ENCODE measurements at regions not wholly inside any gene's neighbourhood (a gene's known extent, or its start where the extent isn't known, plus 50 kb on each side); places are given as distances from the start of the nearest gene placed in this dataset.

- no peak for ATAC-seq (ENCODE audit: low read depth)
- no peak overlapping the region for H2AK9ac ChIP-seq (replicated peaks; ENCODE audit: low read depth, low read length, poor library complexity)
- H3K9me3 ChIP-seq (ENCODE audit: control insufficient read depth, insufficient read depth, low read length), result no peaks in the 10 kb centered on the region
- H3K79me1 ChIP-seq (ENCODE audit: low read depth in 1 of 2, low read length in 2 of 2), result no peaks in the 10 kb centered on the region
- no peak overlapping the region for H4K8ac ChIP-seq (ENCODE audit: low read depth in 2 of 2, low read length in 2 of 2)
- no peak overlapping the region for H2BK20ac ChIP-seq (ENCODE audit: low read depth, low read length)
- H3K4me1 ChIP-seq (ENCODE audit: control insufficient read depth, insufficient read depth, low read length), result peaks cover 1% of the 10 kb centered on the region; the same call in 1 of the 2 replicates
- H3K9me1 ChIP-seq (ENCODE audit: insufficient read depth, low read length), result no peaks in the 10 kb centered on the region; the same call in 1 of the 2 replicates
- no peak overlapping the region for H3K27ac ChIP-seq (ENCODE audit: insufficient read depth, low read length)
- H3K9ac ChIP-seq (ENCODE audit: low read depth, low read length), result no peak overlapping the region
- intact Hi-C loops (cut with micrococcal nuclease), result loop anchor here (10.0 kb wide), 1 partner anchor 242 kb away; no protein-coding TSS in a partner anchor
- no peak for TF ChIP-seq RFX5 (IDR thresholded peaks at IDR 0.05; ENCODE audit: low read depth, low read length)
- TF ChIP-seq MAZ (IDR thresholded peaks at IDR 0.05; ENCODE audit: borderline replicate concordance, low read depth, low read length), result no peak
- no peak for TF ChIP-seq MXI1 (IDR thresholded peaks at IDR 0.05; ENCODE audit: borderline replicate concordance, low read depth, low read length)
- TF ChIP-seq USF2 (IDR thresholded peaks at IDR 0.05; ENCODE audit: low read depth, low read length), result no peak
- TF ChIP-seq CHD1 (IDR thresholded peaks at IDR 0.05; ENCODE audit: low read depth, low read length), result no peak
- TF ChIP-seq BHLHE40 (IDR thresholded peaks at IDR 0.05; ENCODE audit: low read depth, low read length), result no peak
- TF ChIP-seq SMC3 (IDR thresholded peaks at IDR 0.05; ENCODE audit: low read depth, low read length), result no peak
- TF ChIP-seq CEBPB (IDR thresholded peaks at IDR 0.05; ENCODE audit: low read depth, low read length), result no peak
- TF ChIP-seq CTCF (conservative IDR thresholded peaks at IDR 0.05; ENCODE audit: low read depth, low read length), result no peak
- no peak for TF ChIP-seq ELK1 (IDR thresholded peaks at IDR 0.05; ENCODE audit: borderline replicate concordance, low read depth, low read length)
- no peak for TF ChIP-seq RAD21 (IDR thresholded peaks at IDR 0.05; ENCODE audit: low read length)
- no peak for TF ChIP-seq POLR2A (IDR thresholded peaks at IDR 0.05; ENCODE audit: low read depth, low read length)
- no peak for TF ChIP-seq FOS (IDR thresholded peaks at IDR 0.05; ENCODE audit: low read depth, low read length)
- TF ChIP-seq MAFK (IDR thresholded peaks at IDR 0.05; ENCODE audit: low read depth, low read length), result no peak
- no peak for TF ChIP-seq NFE2L2 (IDR thresholded peaks at IDR 0.05; ENCODE audit: low read depth, low read length)
- TF ChIP-seq RCOR1 (IDR thresholded peaks at IDR 0.05; ENCODE audit: insufficient replicate concordance, low read length), result no peak
- H3K4me3 ChIP-seq (ENCODE audit: insufficient read depth, low read depth, low read length), result no peak overlapping the region
- dilution Hi-C loops (cut with HindIII; ENCODE audit: low sequenced_read_pairs, unreplicated experiment), result no loop called here
- H3K18ac ChIP-seq (ENCODE audit: low read depth, low read length), result no peak overlapping the region
- H3K14ac ChIP-seq (replicated peaks; ENCODE audit: low read depth, low read length), result no peak overlapping the region
- WGBS, 2 experiments (ENCODE audit: extremely low coverage in 2 of 2, insufficient read length in 1 of 2), result no CpG with 5 or more reads among the region's 9 CpGs
- no peak overlapping the region for H2AK5ac ChIP-seq (ENCODE audit: low read depth, low read length)
- H3K23ac ChIP-seq (ENCODE audit: low read depth, low read length), result no peak overlapping the region
- H4K91ac ChIP-seq (ENCODE audit: insufficient read depth, low read depth, low read length), result no peak overlapping the region
- H3K4ac ChIP-seq (ENCODE audit: low read depth, low read length), result no peak overlapping the region
- H2BK120ac ChIP-seq (ENCODE audit: low read depth, low read length), result no peak overlapping the region
- H2BK5ac ChIP-seq (ENCODE audit: low read depth, low read length, poor library complexity, severe bottlenecking), result no peak overlapping the region
- H3K27me3 ChIP-seq (ENCODE audit: control insufficient read depth, insufficient read depth, low read length), result no peaks in the 10 kb centered on the region
- H3K36me3 ChIP-seq (ENCODE audit: control insufficient read depth, insufficient read depth, low read length), result no peaks in the 10 kb centered on the region
- no peaks in the 10 kb centered on the region for H4K20me1 ChIP-seq (ENCODE audit: insufficient read depth, low read length)
- no TSS peak for BruUV-seq (replicated peaks)
- ChIA-PET POLR2A (ENCODE audit: unreplicated experiment) (no interaction called here), CTCF (no interaction called here)
- in situ Hi-C loops (cut with MboI; ENCODE audit: low sequenced_read_pairs), result loop anchor here (10.0 kb wide), 1 partner anchor 1142 kb away; the partner anchor contains the start of gene ASMTL
- DNase-seq, result no peak
- H3K56ac ChIP-seq (ENCODE audit: extremely low read depth, insufficient read depth, low read length), result no peak overlapping the region
- H2AFZ ChIP-seq (replicated peaks; ENCODE audit: low read length, poor library complexity), result no peak overlapping the region
- no peak overlapping the region for H2BK15ac ChIP-seq (ENCODE audit: low read depth, low read length)
- no peak overlapping the region for H4K5ac ChIP-seq (ENCODE audit: low read depth, low read length)
- no peak overlapping the region for H3K4me2 ChIP-seq (ENCODE audit: low read depth, low read length)
These were observed 94.4 kb upstream of the CD99 start for GRCh38 chrX:2596555-2597255.
